ENCODE measurements at regions not wholly inside any gene's neighbourhood (a gene's known extent, or its start where the extent isn't known, plus 50 kb on each side); places are given as distances from the start of the nearest gene placed in this dataset.

GRCh38 chr16:35198223-35199199 is 1739.1 kb downstream of the TP53TG3F start:
- no peak for DNase-seq (ENCODE audit: low spot score)
- H3K4me1 ChIP-seq (ENCODE audit: control insufficient read depth in 1 of 2, low read depth in 2 of 2), result no peaks in the 10 kb centered on the region
- H3K27ac ChIP-seq, result no peak overlapping the region
- TF ChIP-seq, protein P1, sequence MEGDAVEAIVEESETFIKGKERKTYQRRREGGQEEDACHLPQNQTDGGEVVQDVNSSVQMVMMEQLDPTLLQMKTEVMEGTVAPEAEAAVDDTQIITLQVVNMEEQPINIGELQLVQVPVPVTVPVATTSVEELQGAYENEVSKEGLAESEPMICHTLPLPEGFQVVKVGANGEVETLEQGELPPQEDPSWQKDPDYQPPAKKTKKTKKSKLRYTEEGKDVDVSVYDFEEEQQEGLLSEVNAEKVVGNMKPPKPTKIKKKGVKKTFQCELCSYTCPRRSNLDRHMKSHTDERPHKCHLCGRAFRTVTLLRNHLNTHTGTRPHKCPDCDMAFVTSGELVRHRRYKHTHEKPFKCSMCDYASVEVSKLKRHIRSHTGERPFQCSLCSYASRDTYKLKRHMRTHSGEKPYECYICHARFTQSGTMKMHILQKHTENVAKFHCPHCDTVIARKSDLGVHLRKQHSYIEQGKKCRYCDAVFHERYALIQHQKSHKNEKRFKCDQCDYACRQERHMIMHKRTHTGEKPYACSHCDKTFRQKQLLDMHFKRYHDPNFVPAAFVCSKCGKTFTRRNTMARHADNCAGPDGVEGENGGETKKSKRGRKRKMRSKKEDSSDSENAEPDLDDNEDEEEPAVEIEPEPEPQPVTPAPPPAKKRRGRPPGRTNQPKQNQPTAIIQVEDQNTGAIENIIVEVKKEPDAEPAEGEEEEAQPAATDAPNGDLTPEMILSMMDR (IDR thresholded peaks at IDR 0.05), result no peak
- no peaks in the 10 kb centered on the region for H3K27me3 ChIP-seq (replicated peaks; ENCODE audit: insufficient read depth)
- no peaks in the 10 kb centered on the region for H3K9me3 ChIP-seq
- no peak overlapping the region for H3K4me3 ChIP-seq
- ATAC-seq (ENCODE audit: insufficient number of reproducible peaks, low FRiP score, low read depth), result no peak
- no peaks in the 10 kb centered on the region for H3K36me3 ChIP-seq

GRCh38 chr16:35200662-35201061 is 1741.2 kb downstream of the TP53TG3F start:
- Histone ChIP-seq H3K27ac (no peak overlapping the region), H3K36me3 (no peaks in the 10 kb centered on the region), H3K4me3 (no peak overlapping the region), H3K27me3 (replicated peaks; ENCODE audit: insufficient read depth) (no peaks in the 10 kb centered on the region), H3K9me3 (no peaks in the 10 kb centered on the region), H3K4me1 (ENCODE audit: control insufficient read depth in 1 of 2, low read depth in 2 of 2) (no peaks in the 10 kb centered on the region)
- TF ChIP-seq, protein P1 (IDR thresholded peaks at IDR 0.05), result no peak
- no peak for ATAC-seq (ENCODE audit: insufficient number of reproducible peaks, low FRiP score, low read depth)
- no peak for DNase-seq (ENCODE audit: low spot score)

GRCh38 chr16:35201151-35201550 is 1741.7 kb downstream of the TP53TG3F start:
- no peaks in the 10 kb centered on the region for H3K36me3 ChIP-seq
- no peaks in the 10 kb centered on the region for H3K27me3 ChIP-seq (replicated peaks; ENCODE audit: insufficient read depth)
- DNase-seq (ENCODE audit: low spot score), result no peak
- H3K4me1 ChIP-seq (ENCODE audit: control insufficient read depth in 1 of 2, low read depth in 2 of 2), result no peaks in the 10 kb centered on the region
- ATAC-seq (ENCODE audit: insufficient number of reproducible peaks, low FRiP score, low read depth), result no peak
- H3K4me3 ChIP-seq, result no peak overlapping the region
- H3K27ac ChIP-seq, result no peak overlapping the region
- TF ChIP-seq, protein P1 (IDR thresholded peaks at IDR 0.05), result no peak
- no peaks in the 10 kb centered on the region for H3K9me3 ChIP-seq

DNA sequence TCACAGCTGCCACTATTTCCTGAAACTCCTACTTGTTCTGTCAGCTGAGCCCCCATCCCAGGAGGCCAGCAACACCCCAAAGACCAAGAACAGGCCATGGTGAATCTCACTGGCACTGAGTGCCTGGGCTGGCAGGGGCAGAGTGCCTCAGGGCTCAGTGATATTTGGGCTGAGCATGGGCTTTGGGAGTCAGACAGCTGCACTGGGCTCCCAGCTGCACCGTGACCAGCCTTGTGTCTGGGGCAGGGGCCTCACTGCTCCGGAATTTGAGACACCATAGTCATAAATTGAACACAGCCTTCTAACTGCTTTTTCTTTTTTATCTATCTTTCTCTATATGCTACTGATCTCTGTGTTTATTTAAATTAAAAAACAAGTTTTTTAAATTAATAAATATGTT is 1744.2 kb downstream of the TP53TG3F start:
- H3K27me3 ChIP-seq (replicated peaks; ENCODE audit: insufficient read depth), result no peaks in the 10 kb centered on the region
- H3K4me3 ChIP-seq, result no peak overlapping the region
- no peak overlapping the region for H3K27ac ChIP-seq
- DNase-seq (ENCODE audit: low spot score) (no peak), ATAC-seq (ENCODE audit: insufficient number of reproducible peaks, low FRiP score, low read depth) (no peak)
- no peaks in the 10 kb centered on the region for H3K36me3 ChIP-seq
- TF ChIP-seq, protein P1 (IDR thresholded peaks at IDR 0.05), result no peak
- no peaks in the 10 kb centered on the region for H3K9me3 ChIP-seq
- no peaks in the 10 kb centered on the region for H3K4me1 ChIP-seq (ENCODE audit: control insufficient read depth in 1 of 2, low read depth in 2 of 2)

- TF ChIP-seq, protein P1 (IDR thresholded peaks at IDR 0.05), result no peak
These were observed 1747.9 kb downstream of the TP53TG3F start for GRCh38 chr16:35207059-35207999.

More at GRCh38 chr16:35207059-35207999, 1747.9 kb downstream of the TP53TG3F start:
- Histone ChIP-seq H3K27ac (no peak overlapping the region), H3K27me3 (replicated peaks; ENCODE audit: insufficient read depth) (no peaks in the 10 kb centered on the region), H3K9me3 (no peaks in the 10 kb centered on the region), H3K4me1 (ENCODE audit: control insufficient read depth in 1 of 2, low read depth in 2 of 2) (no peaks in the 10 kb centered on the region), H3K36me3 (no peaks in the 10 kb centered on the region), H3K4me3 (no peak overlapping the region)
- DNase-seq (ENCODE audit: low spot score), result no peak
- ATAC-seq (ENCODE audit: insufficient number of reproducible peaks, low FRiP score, low read depth), result no peak

Data from thoracic aorta (tissue), 2 donors.